GM10266 (cell line): ENCODE measurements at regions not wholly inside any gene's neighbourhood (a gene's known extent, or its start where the extent isn't known, plus 50 kb on each side); places are given as distances from the start of the nearest gene placed in this dataset.

Experiments
- DNase-seq: peaks from one replicate; pipeline ENCODE4 v3.0.0; 2012; ENCODE audit errors: extremely low spot score
- TF ChIP-seq, protein P1 (sequence below): IDR thresholded peaks from 2 replicates; pipeline ENCODE4 v1.5.1; 2012; ENCODE audit warnings: mild to moderate bottlenecking, low read depth; ENCODE audit not compliant: control insufficient read depth, insufficient read depth; ENCODE audit errors: missing control alignments

DNA sequence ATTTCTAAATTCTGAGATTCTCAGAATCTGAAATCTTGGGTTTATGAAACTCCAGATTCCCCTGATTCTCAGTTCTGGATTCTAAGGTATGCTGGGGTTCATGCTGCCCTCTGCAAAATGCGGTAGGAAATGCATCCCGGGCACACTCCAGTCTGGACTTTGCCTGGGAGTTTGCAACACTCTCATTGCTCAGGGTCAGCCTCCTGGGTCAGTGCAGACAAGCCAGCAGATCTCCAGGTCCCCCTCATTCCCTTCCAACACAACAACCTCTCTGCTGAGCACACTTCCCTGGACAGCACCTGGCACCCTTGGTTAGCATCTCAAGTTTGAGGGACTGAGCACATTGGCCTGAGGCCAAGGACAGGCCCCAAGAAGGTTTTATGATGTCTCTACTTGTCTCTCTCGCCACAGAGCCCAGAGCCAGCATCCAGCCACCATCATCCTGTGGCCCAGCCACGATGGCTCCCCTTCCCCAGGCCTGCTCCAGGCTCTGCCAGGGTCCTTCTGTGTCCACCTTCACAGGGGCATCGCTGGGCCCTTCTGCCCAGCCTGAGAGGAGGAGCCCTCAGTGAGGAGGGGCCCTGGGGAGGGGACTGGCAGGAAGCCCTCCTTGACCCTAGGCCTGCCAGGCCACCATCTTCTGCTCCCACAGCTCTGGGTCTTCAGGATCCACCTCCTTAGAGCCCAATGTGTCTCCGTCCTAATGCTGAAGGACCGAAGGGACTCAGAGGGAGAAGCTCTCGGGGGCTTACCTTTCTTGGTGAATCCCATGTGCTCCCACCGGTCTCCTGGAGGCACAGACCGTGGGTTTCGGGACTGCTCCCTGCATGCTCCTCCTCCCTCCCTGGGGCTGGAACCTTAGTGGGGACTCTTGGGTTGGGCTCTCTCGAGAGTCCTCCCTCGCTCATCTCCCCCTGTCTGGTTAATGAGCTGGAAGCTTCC, 550.7 kb downstream of the PTPRU start:
- TF ChIP-seq, protein P1, sequence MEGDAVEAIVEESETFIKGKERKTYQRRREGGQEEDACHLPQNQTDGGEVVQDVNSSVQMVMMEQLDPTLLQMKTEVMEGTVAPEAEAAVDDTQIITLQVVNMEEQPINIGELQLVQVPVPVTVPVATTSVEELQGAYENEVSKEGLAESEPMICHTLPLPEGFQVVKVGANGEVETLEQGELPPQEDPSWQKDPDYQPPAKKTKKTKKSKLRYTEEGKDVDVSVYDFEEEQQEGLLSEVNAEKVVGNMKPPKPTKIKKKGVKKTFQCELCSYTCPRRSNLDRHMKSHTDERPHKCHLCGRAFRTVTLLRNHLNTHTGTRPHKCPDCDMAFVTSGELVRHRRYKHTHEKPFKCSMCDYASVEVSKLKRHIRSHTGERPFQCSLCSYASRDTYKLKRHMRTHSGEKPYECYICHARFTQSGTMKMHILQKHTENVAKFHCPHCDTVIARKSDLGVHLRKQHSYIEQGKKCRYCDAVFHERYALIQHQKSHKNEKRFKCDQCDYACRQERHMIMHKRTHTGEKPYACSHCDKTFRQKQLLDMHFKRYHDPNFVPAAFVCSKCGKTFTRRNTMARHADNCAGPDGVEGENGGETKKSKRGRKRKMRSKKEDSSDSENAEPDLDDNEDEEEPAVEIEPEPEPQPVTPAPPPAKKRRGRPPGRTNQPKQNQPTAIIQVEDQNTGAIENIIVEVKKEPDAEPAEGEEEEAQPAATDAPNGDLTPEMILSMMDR, result no peak
- no peak for DNase-seq

DNA sequence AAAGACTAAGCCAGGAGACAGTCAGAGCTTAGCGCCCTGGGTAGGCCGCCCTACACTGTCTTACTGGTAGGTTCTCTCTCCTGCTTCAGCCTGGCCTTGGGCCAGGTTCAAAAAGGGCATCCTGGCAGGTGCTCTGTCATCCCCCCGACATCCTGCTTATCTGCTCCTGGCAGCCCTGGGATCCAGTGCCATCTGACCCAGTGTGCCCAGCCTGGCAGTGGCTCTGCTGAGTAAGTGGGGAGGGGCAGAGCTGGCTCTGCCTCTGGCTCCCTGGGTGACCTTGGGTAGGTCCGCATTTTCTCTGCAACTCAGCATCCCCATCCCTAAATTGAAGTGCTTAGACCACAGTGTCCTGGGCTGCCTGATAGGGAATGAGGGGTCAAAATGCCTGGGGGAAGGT, 549.9 kb downstream of the PTPRU start:
- no peak for DNase-seq
- TF ChIP-seq, protein P1, result no peak

DNA sequence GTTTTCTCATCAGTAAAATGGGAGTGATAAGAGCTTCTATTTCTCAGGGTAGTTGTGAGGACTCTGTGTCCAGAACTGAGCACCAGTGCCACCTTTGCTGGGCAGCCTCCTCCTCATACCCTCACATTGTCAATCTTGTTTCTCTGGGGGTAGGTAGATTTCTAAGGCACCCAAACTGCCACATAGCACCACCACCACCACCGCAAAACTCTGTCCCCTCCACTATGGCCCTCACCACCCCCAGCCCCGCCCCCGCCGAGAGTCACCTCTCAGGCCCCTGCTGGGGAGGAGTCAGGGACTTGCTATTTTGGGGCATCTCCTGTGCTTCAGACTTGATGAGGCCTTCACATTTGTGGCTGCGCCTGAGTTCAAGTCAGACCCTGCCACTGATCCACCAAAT, 549.2 kb downstream of the PTPRU start:
- TF ChIP-seq, protein P1, result no peak
- no peak for DNase-seq

DNA sequence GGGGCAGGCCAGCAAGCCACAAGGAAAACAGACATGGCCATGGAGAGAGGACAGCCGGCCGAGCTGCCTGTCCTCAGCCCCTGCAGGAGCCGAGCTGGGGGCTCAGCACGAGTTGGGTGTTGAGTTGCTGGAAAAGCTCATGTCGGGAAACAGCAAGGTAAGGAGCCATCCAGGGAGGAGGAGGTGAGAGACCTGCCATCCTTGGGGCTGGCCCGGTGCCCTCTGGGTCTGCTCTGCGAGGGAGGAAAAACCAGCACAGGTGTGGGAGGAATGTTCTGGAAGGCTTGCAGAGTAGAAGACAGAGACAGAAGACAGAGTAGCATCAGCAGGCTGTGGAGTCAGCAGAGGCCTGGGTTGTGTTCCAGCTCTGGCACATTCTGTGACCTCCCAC, 548.8 kb downstream of the PTPRU start:
- TF ChIP-seq, protein P1, result no peak
- no peak for DNase-seq

DNA sequence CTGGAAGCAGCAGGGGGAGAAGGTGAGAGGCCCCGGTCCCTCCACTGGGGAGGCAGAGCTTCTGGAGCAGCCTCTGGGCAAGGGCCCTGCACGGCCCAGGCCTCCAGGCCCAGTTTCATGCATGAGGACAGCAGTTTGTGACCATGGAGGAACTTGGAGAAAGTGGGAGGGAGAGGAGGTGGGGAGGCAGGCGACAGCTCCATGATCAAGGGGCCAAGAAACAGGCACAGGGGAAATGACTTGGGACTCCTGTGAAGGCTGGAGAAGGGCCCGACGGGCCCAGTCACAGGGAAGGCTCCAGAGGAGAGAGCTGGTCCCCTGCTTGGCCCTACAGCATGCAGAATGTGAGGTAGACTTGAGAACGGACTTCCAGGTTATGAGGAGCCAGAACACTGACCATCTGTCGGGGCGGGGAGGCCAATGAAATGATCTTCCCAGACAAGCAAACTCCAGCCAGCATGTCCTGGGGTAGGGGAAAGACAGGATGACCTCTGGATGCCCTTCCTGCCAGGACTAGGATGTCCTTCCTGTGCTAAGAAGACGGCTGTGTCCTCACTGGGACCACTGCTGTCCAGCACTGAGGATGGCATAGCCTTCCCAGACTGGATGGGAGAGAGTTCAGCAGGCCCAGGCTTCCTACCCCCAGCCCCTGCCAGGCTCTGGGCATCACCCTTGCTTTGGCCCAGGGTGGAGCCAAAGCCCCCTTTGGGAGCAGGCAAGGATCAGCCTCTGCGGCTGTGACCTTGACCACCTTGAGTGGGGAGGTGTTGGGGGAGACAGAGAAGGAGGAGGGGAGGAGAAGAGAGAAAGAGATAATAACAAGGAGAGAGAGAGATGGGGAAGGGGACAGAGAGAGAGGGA, 548.2 kb downstream of the PTPRU start:
- TF ChIP-seq, protein P1, result no peak
- no peak for DNase-seq

DNA sequence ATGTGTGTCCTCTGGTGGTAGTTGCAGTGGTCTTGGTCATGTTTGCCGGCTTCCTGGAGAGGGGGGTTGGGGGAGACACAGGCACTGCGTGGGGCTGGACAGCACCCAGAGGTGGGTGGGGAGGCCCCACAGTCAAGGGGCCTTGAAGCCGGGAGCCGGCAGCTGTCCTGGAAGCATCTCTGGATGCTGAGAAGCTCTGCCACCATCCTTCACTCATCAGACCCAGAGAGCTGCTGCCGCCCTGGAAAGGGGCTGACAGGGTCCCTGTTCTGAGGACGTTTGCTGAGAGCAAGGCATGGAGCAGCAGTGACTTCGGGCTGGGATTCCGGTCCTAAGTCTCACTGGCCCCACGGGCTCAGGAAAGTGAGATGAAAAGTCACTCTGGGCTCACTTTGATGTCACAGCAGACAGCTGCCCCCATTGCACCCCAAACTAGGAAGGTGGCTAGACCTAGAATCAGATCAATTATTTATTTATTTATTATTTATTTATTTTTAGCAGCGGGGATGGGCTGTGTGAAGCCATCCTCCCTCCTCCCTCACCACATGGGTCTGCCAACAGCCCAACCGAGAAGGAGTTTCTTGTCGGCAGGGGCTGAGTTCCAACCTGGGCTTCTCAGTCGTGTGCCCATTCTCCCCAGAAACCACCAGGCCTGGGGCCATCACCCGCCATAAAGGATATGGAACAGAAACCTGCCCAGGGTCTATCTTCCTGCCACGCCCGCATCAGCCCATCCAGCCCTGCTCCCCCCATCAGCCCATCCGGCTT, 547.4 kb downstream of the PTPRU start:
- TF ChIP-seq, protein P1, result no peak
- DNase-seq, result no peak
